GM12874 (cell line): ENCODE measurements at regions not wholly inside any gene's neighbourhood (a gene's known extent, or its start where the extent isn't known, plus 50 kb on each side); places are given as distances from the start of the nearest gene placed in this dataset.

Source experiments
- TF ChIP-seq, protein P1 (sequence below): IDR thresholded peaks from 2 replicates; pipeline ENCODE4 v1.5.1; 2011; ENCODE audit warnings: low read depth, mild to moderate bottlenecking, control low read depth, low read length, moderate library complexity; ENCODE audit not compliant: insufficient read depth

DNA sequence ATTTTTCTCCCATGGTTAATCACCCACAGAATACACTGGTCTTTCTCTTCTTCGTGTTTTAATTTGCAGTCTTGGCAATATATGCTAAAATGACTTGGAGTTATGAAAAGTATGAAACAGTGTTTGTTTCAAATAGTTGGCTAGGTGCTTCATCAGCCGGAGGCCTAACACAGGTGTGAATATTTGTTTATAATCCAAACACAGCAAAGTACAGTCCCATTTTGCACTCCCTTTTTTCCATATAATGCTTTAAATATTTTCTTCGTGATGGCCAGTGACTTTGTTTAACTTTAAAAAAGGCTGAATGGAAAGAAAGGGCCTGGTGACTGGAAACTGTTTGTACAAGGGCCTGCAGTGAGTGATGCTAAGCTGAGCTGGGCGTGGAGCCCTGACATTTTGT is 219.7 kb upstream of the LRIG1 start:
- TF ChIP-seq, protein P1, sequence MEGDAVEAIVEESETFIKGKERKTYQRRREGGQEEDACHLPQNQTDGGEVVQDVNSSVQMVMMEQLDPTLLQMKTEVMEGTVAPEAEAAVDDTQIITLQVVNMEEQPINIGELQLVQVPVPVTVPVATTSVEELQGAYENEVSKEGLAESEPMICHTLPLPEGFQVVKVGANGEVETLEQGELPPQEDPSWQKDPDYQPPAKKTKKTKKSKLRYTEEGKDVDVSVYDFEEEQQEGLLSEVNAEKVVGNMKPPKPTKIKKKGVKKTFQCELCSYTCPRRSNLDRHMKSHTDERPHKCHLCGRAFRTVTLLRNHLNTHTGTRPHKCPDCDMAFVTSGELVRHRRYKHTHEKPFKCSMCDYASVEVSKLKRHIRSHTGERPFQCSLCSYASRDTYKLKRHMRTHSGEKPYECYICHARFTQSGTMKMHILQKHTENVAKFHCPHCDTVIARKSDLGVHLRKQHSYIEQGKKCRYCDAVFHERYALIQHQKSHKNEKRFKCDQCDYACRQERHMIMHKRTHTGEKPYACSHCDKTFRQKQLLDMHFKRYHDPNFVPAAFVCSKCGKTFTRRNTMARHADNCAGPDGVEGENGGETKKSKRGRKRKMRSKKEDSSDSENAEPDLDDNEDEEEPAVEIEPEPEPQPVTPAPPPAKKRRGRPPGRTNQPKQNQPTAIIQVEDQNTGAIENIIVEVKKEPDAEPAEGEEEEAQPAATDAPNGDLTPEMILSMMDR: no peak

- TF ChIP-seq, protein P1: no peak
Observed at GRCh38 chr3:66722675-66723074, 221.9 kb upstream of the LRIG1 start.

DNA sequence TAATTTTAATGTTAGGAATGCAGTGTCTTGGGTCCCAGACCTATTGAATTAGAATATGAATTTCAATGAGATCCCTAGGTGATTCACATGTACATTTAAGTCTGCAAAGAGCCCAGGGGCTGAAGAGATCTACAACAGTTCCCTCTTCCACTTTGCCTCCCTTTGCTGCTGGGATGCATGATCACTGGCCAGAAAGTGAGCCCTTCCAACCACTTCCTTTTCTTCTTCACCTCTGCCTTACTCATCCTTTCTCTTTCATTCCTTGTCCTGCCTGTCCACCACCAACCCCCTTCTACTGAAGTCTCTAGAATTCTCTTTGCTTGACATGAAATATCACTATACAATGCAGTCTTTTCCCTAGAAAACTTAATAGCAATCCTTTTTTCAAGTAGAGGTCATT is 222.4 kb upstream of the LRIG1 start:
- TF ChIP-seq, protein P1: no peak

GRCh38 chr3:66729687-66730393 is 229.0 kb upstream of the LRIG1 start:
- TF ChIP-seq, protein P1: no peak

GRCh38 chr3:66738625-66739365 is 238.0 kb upstream of the LRIG1 start:
- TF ChIP-seq, protein P1: no peak

DNA sequence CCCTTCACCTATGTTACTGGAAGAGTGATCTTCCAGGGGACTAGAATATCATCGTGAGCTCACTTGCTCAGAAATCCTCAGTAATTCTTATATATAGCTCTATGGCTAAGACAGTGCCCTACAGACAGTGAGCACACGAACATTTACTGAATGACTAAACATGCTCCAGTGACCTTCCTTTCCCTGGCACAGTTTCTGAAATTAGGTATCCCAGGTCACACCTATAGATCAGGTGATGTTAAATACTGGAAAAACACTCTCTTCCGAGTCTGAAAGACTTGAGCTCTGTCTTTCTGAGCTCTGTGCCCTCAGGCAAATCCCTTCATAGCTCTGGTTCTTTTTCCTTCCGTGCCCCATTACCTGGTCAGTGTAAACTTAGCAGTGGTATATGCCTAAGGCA is 239.4 kb upstream of the LRIG1 start:
- TF ChIP-seq, protein P1: no peak

DNA sequence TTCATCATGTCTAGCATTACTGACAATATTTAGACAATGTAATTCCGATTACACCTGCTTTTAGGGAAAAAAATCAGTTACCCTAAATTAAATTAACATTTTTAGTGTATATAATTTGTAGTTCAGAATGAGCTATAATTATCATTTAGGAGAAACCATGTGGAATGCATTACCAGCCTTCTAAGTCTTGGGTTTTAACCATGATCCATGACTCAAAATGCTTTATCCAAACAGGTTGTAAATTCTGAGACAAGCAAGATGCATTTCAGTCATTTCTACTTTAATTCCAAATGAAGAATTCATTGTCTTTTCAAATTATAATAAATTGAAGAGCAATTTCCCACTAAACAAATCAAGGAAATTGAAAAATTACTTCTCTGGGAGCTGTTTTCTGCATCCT is 243.7 kb upstream of the LRIG1 start:
- TF ChIP-seq, protein P1: no peak
